Retinal pigment epithelial cell (primary cell): ENCODE measurements at regions not wholly inside any gene's neighbourhood (a gene's known extent, or its start where the extent isn't known, plus 50 kb on each side); places are given as distances from the start of the nearest gene placed in this dataset.

ENCODE experiments used
- DNase-seq: peaks from one replicate; pipeline ENCODE4 v3.0.0-alpha.2; 2010; ENCODE audit warnings: low read depth
- H3K4me3 ChIP-seq: 2 replicates; pipeline ENCODE4 v1.5.1; 2011; ENCODE audit warnings: mild to moderate bottlenecking, low read length, control low read depth, moderate library complexity
- CTCF ChIP-seq: conservative IDR thresholded peaks from 2 replicates; pipeline ENCODE4 v1.5.1; 2011; ENCODE audit warnings: low read depth, low read length, control low read depth, inconsistent platforms

GRCh38 chr7:42315103-42315502 lies 78.1 kb upstream of the GLI3 start:
- DNase-seq: no peak
- no peak overlapping the region for H3K4me3 ChIP-seq
- no peak for TF ChIP-seq CTCF

- no peak for TF ChIP-seq CTCF
- no peak overlapping the region for H3K4me3 ChIP-seq
- DNase-seq: no peak
Observed at GRCh38 chr7:42314696-42315095, 77.7 kb upstream of the GLI3 start.

GRCh38 chr7:42311195-42311594 lies 74.2 kb upstream of the GLI3 start:
- no peak overlapping the region for H3K4me3 ChIP-seq
- no peak for TF ChIP-seq CTCF
- no peak for DNase-seq

DNA sequence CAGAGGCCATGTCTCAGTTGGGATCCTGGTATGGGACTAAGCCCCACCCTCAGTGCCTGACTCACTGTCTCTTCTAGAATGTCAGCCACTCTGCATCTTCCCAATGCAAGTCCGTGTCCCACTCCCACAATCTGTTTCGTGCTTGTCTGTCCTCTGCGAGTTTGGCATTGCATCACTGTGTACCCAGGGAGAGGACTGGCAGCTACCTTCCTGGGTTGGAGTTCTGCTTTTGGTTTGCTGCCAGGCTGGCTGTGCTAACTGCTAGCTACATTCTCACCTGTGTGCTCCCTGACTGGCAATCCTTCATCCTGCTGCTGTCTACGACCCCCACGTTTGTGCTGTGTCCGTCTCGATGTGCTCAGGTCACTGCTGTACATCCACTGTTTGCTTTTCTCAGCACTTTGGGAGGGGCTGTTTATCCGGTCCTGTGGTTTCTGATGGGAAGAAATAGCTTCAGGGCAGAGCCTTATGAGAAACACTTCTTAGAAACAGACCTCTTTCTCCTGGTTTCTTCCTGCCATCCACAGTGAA lies 56.0 kb upstream of the GLI3 start:
- H3K4me3 ChIP-seq: no peak overlapping the region
- TF ChIP-seq CTCF: no peak
- no peak for DNase-seq

DNA sequence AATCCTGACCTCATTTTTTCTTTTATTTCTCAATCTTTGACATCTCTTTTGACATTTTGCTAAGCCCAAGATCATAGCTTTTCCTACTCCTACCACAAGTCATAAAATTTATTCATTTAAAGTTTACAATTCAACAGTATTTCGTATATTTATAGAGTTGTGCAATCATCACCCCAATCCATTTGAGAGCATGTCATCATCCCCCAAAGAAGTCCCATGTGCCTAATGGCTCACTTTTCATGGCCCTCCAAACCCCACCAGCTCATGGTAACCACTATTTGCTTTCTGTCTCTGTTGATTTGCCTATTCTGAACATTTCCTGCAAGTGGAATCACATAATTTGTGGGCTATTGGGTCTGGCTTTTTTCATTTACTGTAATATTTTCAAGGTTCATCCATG lies 52.5 kb upstream of the GLI3 start:
- no peak for TF ChIP-seq CTCF
- DNase-seq: no peak
- H3K4me3 ChIP-seq: no peak overlapping the region
